NT2/D1 (cell line): ENCODE measurements at regions not wholly inside any gene's neighbourhood (a gene's known extent, or its start where the extent isn't known, plus 50 kb on each side); places are given as distances from the start of the nearest gene placed in this dataset.

Experiments
- YY1 ChIP-seq: IDR thresholded peaks from 2 replicates; pipeline ENCODE4 v1.6.1; 2011; ENCODE audit not compliant: insufficient read length, insufficient read depth
- ZNF274 ChIP-seq: IDR thresholded peaks from 2 replicates; pipeline ENCODE4 v1.6.1; 2011; ENCODE audit warnings: mild to moderate bottlenecking, low read depth, low read length

GRCh38 chr6:147150293-147150692 lies 53.9 kb upstream of the STXBP5 start:
- TF ChIP-seq YY1 = no peak
- no peak for TF ChIP-seq ZNF274
